Trophoblast cell (in vitro differentiated cells and primary cell): ENCODE measurements at regions not wholly inside any gene's neighbourhood (a gene's known extent, or its start where the extent isn't known, plus 50 kb on each side); places are given as distances from the start of the nearest gene placed in this dataset.

Experiments
- DNase-seq, 2 donors: peaks; one replicate each; pipeline ENCODE4 v3.0.0-alpha.2; 2016
- H2AFZ ChIP-seq: 2 replicates; pipeline ENCODE4 v1.6.1; 2013; ENCODE audit warnings: low read length, moderate library complexity, mild to moderate bottlenecking; ENCODE audit not compliant: insufficient read depth, poor library complexity
- H2AK5ac ChIP-seq: 2 replicates; pipeline ENCODE4 v1.6.1; 2013; ENCODE audit warnings: mild to moderate bottlenecking, low read length
- H2BK120ac ChIP-seq: 2 replicates; pipeline ENCODE4 v1.6.1; 2013; ENCODE audit warnings: low read length, mild to moderate bottlenecking, moderate library complexity; ENCODE audit not compliant: insufficient read depth, poor library complexity
- H2BK12ac ChIP-seq: 2 replicates; pipeline ENCODE4 v1.6.1; 2013; ENCODE audit warnings: mild to moderate bottlenecking, low read length, moderate library complexity
- H2BK5ac ChIP-seq: 2 replicates; pipeline ENCODE4 v1.6.1; 2013; ENCODE audit warnings: low read length, low read depth, moderate library complexity, mild to moderate bottlenecking; ENCODE audit not compliant: poor library complexity
- H3K14ac ChIP-seq: 2 replicates; pipeline ENCODE4 v1.6.1; 2013; ENCODE audit warnings: mild to moderate bottlenecking, low read length
- H3K18ac ChIP-seq: 2 replicates; pipeline ENCODE4 v1.6.1; 2013; ENCODE audit warnings: mild to moderate bottlenecking, low read length
- H3K23ac ChIP-seq: 2 replicates; pipeline ENCODE4 v1.6.1; 2013; ENCODE audit warnings: low read length
- H3K27ac ChIP-seq: 2 replicates; pipeline ENCODE4 v1.5.1; 2013; ENCODE audit warnings: low read depth, mild to moderate bottlenecking, inconsistent platforms, low read length, moderate library complexity
- H3K27me3 ChIP-seq: 2 replicates; pipeline ENCODE4 v1.6.1; 2013; ENCODE audit warnings: inconsistent platforms, mild to moderate bottlenecking, low read length, moderate library complexity; ENCODE audit not compliant: insufficient read depth
- H3K36me3 ChIP-seq, 2 experiments: 1 replicate in 1 of 2; 2 replicates in 1 of 2; pipeline ENCODE4 v1.6.1; 2013; ENCODE audit warnings: low read length in 2 of 2, mild to moderate bottlenecking in 2 of 2, moderate library complexity in 1 of 2; ENCODE audit not compliant: insufficient read depth in 2 of 2, control insufficient read depth in 1 of 2
- H3K4ac ChIP-seq: 2 replicates; pipeline ENCODE4 v1.6.1; 2013; ENCODE audit warnings: low read depth, mild to moderate bottlenecking, low read length, moderate library complexity
- H3K4me1 ChIP-seq, 2 experiments: 1 replicate in 1 of 2; 2 replicates in 1 of 2; pipeline ENCODE4 v1.6.1; 2013; ENCODE audit warnings: low read length in 2 of 2, mild to moderate bottlenecking in 2 of 2, moderate library complexity in 1 of 2; ENCODE audit not compliant: insufficient read depth in 2 of 2, control insufficient read depth in 1 of 2
- H3K4me2 ChIP-seq: 2 replicates; pipeline ENCODE4 v1.6.1; 2013; ENCODE audit warnings: inconsistent platforms, mild to moderate bottlenecking, low read length, moderate library complexity
- H3K4me3 ChIP-seq: 2 replicates; pipeline ENCODE4 v1.5.1; 2013; ENCODE audit warnings: mild to moderate bottlenecking, low read depth, low read length, inconsistent platforms
- H3K79me1 ChIP-seq: one replicate; pipeline ENCODE4 v1.6.1; 2013; ENCODE audit warnings: low read length
- H3K79me2 ChIP-seq: 2 replicates; pipeline ENCODE4 v1.6.1; 2013; ENCODE audit warnings: low read length, mild to moderate bottlenecking; ENCODE audit not compliant: control insufficient read depth, insufficient read depth, poor library complexity
- H3K9ac ChIP-seq: 2 replicates; pipeline ENCODE4 v1.6.1; 2013; ENCODE audit warnings: mild to moderate bottlenecking, low read length
- H3K9me3 ChIP-seq: 2 replicates; pipeline ENCODE4 v1.6.1; 2013; ENCODE audit warnings: low read depth, mild to moderate bottlenecking, control low read depth, inconsistent platforms, low read length; ENCODE audit not compliant: insufficient read depth
- H4K12ac ChIP-seq: 2 replicates; pipeline ENCODE4 v1.6.1; 2013; ENCODE audit warnings: low read depth, mild to moderate bottlenecking, low read length, moderate library complexity
- H4K8ac ChIP-seq: 2 replicates; pipeline ENCODE4 v1.6.1; 2013; ENCODE audit warnings: low read depth, mild to moderate bottlenecking, low read length, moderate library complexity
- H4K91ac ChIP-seq: one replicate; pipeline ENCODE4 v1.6.1; 2013; ENCODE audit warnings: low read depth, mild to moderate bottlenecking, low read length, moderate library complexity
- WGBS: extraction: QIAGEN DNeasy Blood & Tissue Kit; methylation state at CpG from one replicate; pipeline ENCODE4 v1.1.7; 2013; ENCODE audit warnings: missing lambda C conversion rate; ENCODE audit not compliant: insufficient read length, insufficient coverage; ENCODE audit errors: extremely low coverage; 5-methylcytosine and 5-hydroxymethylcytosine counted together

DNA sequence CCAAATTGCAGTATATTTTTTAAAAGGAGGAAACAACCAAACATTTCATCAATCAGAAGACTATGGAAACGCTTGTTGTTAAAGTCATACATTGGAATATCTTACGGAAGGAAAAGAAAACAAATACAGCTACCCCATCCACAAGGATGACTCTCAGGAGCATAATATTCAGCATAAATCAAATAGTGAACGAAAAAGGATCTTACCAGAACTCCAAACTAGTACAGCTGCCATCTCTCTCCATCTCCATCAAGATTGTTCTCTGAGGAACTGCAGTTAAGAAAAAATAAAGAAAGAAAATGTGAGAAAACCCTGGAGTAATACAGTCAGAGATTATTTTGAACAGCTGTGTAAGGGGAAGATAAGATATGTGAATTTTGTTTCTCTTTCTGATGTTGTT is 299.8 kb upstream of the CNTN5 start:
- H3K9ac ChIP-seq, result no peak overlapping the region
- no peak overlapping the region for H2BK5ac ChIP-seq
- H3K79me2 ChIP-seq, result no peaks in the 10 kb centered on the region
- H4K8ac ChIP-seq, result no peak overlapping the region
- no peak overlapping the region for H2AK5ac ChIP-seq
- no peak overlapping the region for H4K12ac ChIP-seq
- no peaks in the 10 kb centered on the region for H3K27me3 ChIP-seq
- H3K18ac ChIP-seq, result no peak overlapping the region
- H2AFZ ChIP-seq, result no peak overlapping the region
- H3K4me2 ChIP-seq, result no peak overlapping the region
- no peak overlapping the region for H4K91ac ChIP-seq
- no peak overlapping the region for H2BK120ac ChIP-seq
- no peak for DNase-seq
- no peak overlapping the region for H3K14ac ChIP-seq
- H3K79me1 ChIP-seq, result no peaks in the 10 kb centered on the region
- no peaks in the 10 kb centered on the region for H3K4me1 ChIP-seq
- H2BK12ac ChIP-seq, result no peak overlapping the region
- H3K9me3 ChIP-seq, result peaks cover 2% of the 10 kb centered on the region
- H3K36me3 ChIP-seq, result no peaks in the 10 kb centered on the region
- H3K23ac ChIP-seq, result no peak overlapping the region
- H3K4me3 ChIP-seq, result no peak overlapping the region
- H3K4ac ChIP-seq, result no peak overlapping the region
- H3K27ac ChIP-seq, result no peak overlapping the region
- WGBS, result no CpG with 5 or more reads among the region's 3 CpGs

- H2AK5ac ChIP-seq, result no peak overlapping the region
- H3K9me3 ChIP-seq, result no peaks in the 10 kb centered on the region
- H3K27ac ChIP-seq, result no peak overlapping the region
- no peak overlapping the region for H2BK5ac ChIP-seq
- no peak overlapping the region for H3K18ac ChIP-seq
- H4K91ac ChIP-seq, result no peak overlapping the region
- H4K12ac ChIP-seq, result no peak overlapping the region
- H3K4me2 ChIP-seq, result no peak overlapping the region
- H3K23ac ChIP-seq, result no peak overlapping the region
- no peaks in the 10 kb centered on the region for H3K4me1 ChIP-seq
- H2BK120ac ChIP-seq, result no peak overlapping the region
- H2BK12ac ChIP-seq, result no peak overlapping the region
- H3K79me2 ChIP-seq, result no peaks in the 10 kb centered on the region
- no peak overlapping the region for H3K9ac ChIP-seq
- no peak overlapping the region for H3K14ac ChIP-seq
- no peaks in the 10 kb centered on the region for H3K27me3 ChIP-seq
- no peak overlapping the region for H4K8ac ChIP-seq
- H3K36me3 ChIP-seq, result no peaks in the 10 kb centered on the region
- no peak overlapping the region for H3K4me3 ChIP-seq
- H3K4ac ChIP-seq, result no peak overlapping the region
- no CpG with 5 or more reads among the region's 5 CpGs for WGBS
- DNase-seq, result no peak
- no peaks in the 10 kb centered on the region for H3K79me1 ChIP-seq
- no peak overlapping the region for H2AFZ ChIP-seq
Measured at GRCh38 chr11:98725471-98725870, 295.3 kb upstream of the CNTN5 start.

GRCh38 chr11:98728421-98728820 is 292.3 kb upstream of the CNTN5 start:
- no peak overlapping the region for H2BK5ac ChIP-seq
- no peak overlapping the region for H3K4me3 ChIP-seq
- no peak for DNase-seq
- no peak overlapping the region for H3K18ac ChIP-seq
- no CpG with 5 or more reads among the region's 4 CpGs for WGBS
- no peak overlapping the region for H2AFZ ChIP-seq
- H3K14ac ChIP-seq, result no peak overlapping the region
- H3K27ac ChIP-seq, result no peak overlapping the region
- no peak overlapping the region for H2BK120ac ChIP-seq
- H4K12ac ChIP-seq, result no peak overlapping the region
- no peaks in the 10 kb centered on the region for H3K4me1 ChIP-seq
- no peak overlapping the region for H3K23ac ChIP-seq
- H3K9me3 ChIP-seq, result no peaks in the 10 kb centered on the region
- H3K4me2 ChIP-seq, result no peak overlapping the region
- H4K91ac ChIP-seq, result no peak overlapping the region
- H3K79me2 ChIP-seq, result peaks cover 1% of the 10 kb centered on the region
- H2BK12ac ChIP-seq, result no peak overlapping the region
- H4K8ac ChIP-seq, result no peak overlapping the region
- peaks cover 1% of the 10 kb centered on the region for H3K79me1 ChIP-seq
- H3K27me3 ChIP-seq, result no peaks in the 10 kb centered on the region
- no peak overlapping the region for H2AK5ac ChIP-seq
- no peaks in the 10 kb centered on the region for H3K36me3 ChIP-seq
- no peak overlapping the region for H3K4ac ChIP-seq
- H3K9ac ChIP-seq, result no peak overlapping the region

GRCh38 chr11:98729118-98729517 is 291.6 kb upstream of the CNTN5 start:
- no peak overlapping the region for H4K8ac ChIP-seq
- no peak overlapping the region for H3K14ac ChIP-seq
- peaks cover 1% of the 10 kb centered on the region for H3K79me1 ChIP-seq
- peaks cover 1% of the 10 kb centered on the region for H3K79me2 ChIP-seq
- H3K4me3 ChIP-seq, result no peak overlapping the region
- H2BK12ac ChIP-seq, result no peak overlapping the region
- no peak for DNase-seq
- H3K4me1 ChIP-seq, result peaks cover 4 to 5% of the 10 kb centered on the region in 2 experiments
- no peaks in the 10 kb centered on the region for H3K27me3 ChIP-seq
- H3K27ac ChIP-seq, result no peak overlapping the region
- no peak overlapping the region for H4K91ac ChIP-seq
- no peak overlapping the region for H3K4ac ChIP-seq
- no peak overlapping the region for H2AK5ac ChIP-seq
- no peak overlapping the region for H3K9ac ChIP-seq
- H4K12ac ChIP-seq, result no peak overlapping the region
- H2BK120ac ChIP-seq, result no peak overlapping the region
- H3K9me3 ChIP-seq, result no peaks in the 10 kb centered on the region
- no peak overlapping the region for H2AFZ ChIP-seq
- H3K23ac ChIP-seq, result no peak overlapping the region
- no peaks in the 10 kb centered on the region for H3K36me3 ChIP-seq
- WGBS, result no CpG with 5 or more reads among the region's 6 CpGs
- no peak overlapping the region for H2BK5ac ChIP-seq
- no peak overlapping the region for H3K18ac ChIP-seq
- no peak overlapping the region for H3K4me2 ChIP-seq
